Uterus (tissue), 2 donors: ENCODE measurements at regions not wholly inside any gene's neighbourhood (a gene's known extent, or its start where the extent isn't known, plus 50 kb on each side); places are given as distances from the start of the nearest gene placed in this dataset.
"Not testable (repeated sequence)": the region's sequence is repeated elsewhere in the genome, so short reads cannot be mapped to it uniquely, and the experiment has no call there.

Source experiments
- POLR2A ChIP-seq, 2 donors: fragments of 450-650 bp; IDR thresholded peaks; one replicate each; pipeline ENCODE4 v1.6.1; 2016; ENCODE audit warnings: antibody characterized with exemption in 2 of 2, mild to moderate bottlenecking in 1 of 2, moderate library complexity in 1 of 2
- TF ChIP-seq, protein P1 (sequence below), 4 experiments: fragments of 200-600 bp in 2 of 4; fragments of 450-650 bp in 2 of 4; sonication (generic) in 2 of 4; IDR thresholded peaks; one replicate each; pipeline ENCODE4 v1.5.1; 2016 to 2019; ENCODE audit warnings: antibody characterized with exemption in 4 of 4, mild to moderate bottlenecking in 2 of 4, moderate library complexity in 1 of 4

DNA sequence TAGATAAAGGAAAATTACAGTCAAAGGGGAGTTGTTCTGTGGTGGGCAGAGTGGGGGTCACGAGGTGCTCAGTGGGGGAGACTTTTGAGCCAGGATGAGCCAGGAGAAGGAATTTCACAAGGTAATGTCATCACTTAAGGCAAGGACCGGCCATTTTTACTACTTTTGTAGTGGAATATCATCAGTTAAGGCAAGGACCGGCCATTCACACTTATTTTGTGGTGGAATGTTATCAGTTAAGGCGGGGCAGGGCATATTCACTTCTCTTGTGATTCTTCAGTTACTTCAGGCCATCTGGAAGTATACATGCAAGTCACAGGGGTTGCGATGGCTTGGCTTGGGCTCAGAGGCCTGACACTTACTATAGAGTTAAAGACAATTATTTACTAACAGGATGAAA lies 129.9 kb upstream of the MYO10 start:
- TF ChIP-seq, protein P1, sequence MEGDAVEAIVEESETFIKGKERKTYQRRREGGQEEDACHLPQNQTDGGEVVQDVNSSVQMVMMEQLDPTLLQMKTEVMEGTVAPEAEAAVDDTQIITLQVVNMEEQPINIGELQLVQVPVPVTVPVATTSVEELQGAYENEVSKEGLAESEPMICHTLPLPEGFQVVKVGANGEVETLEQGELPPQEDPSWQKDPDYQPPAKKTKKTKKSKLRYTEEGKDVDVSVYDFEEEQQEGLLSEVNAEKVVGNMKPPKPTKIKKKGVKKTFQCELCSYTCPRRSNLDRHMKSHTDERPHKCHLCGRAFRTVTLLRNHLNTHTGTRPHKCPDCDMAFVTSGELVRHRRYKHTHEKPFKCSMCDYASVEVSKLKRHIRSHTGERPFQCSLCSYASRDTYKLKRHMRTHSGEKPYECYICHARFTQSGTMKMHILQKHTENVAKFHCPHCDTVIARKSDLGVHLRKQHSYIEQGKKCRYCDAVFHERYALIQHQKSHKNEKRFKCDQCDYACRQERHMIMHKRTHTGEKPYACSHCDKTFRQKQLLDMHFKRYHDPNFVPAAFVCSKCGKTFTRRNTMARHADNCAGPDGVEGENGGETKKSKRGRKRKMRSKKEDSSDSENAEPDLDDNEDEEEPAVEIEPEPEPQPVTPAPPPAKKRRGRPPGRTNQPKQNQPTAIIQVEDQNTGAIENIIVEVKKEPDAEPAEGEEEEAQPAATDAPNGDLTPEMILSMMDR (IDR thresholded peaks at IDR 0.05) = not testable (repeated sequence)
- TF ChIP-seq POLR2A (IDR thresholded peaks at IDR 0.05) = not testable (repeated sequence)
